HG02610 (cell line): ENCODE measurements at regions not wholly inside any gene's neighbourhood (a gene's known extent, or its start where the extent isn't known, plus 50 kb on each side); places are given as distances from the start of the nearest gene placed in this dataset.

Experiments
- ATAC-seq: cut with Tn5 transposase; IDR thresholded peaks from one replicate; pipeline ENCODE4 v1.9.1; 2021; ENCODE audit warnings: mild to moderate bottlenecking, moderate library complexity; ENCODE audit not compliant: unreplicated experiment

DNA sequence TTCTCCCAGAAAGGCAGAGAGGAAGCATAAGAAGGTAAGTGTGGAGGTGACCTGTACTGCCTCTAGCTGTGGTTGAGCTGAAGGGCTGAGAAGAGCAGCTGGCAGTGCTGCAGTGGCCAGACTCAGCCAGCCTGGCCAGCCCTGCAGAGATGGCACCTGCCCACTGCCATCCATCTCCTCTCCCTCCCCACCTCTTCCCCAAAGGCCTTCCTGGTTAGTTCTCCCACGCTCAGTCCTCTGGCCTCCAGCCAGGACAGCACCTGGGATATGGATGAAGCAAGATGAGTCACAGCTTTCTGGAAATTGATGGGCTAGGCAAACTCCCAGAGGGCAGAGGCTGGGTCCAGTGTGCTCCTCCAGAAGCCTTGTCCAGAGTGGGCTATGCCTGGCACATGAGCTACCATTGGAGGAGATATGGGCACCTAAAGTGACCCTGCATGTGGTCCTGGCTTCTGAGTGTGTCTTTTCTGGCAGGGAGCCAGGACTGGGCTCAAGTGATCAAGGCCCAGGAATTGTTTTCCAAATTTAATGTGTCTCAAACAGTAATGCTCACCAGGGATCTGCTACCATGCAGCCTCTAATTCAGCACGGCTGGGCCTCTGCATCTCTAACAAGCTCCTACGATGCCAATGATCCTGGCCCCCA lies 81.0 kb upstream of the CACUL1 start:
- no peak for ATAC-seq

GRCh38 chr10:118838364-118838763 lies 83.6 kb upstream of the CACUL1 start:
- ATAC-seq, result no peak

GRCh38 chr10:118839348-118839747 lies 84.6 kb upstream of the CACUL1 start:
- ATAC-seq, result no peak

GRCh38 chr10:118840071-118840775 lies 85.5 kb upstream of the CACUL1 start:
- ATAC-seq, result no peak

- no peak for ATAC-seq
Observed at GRCh38 chr10:118840776-118841468, 86.2 kb upstream of the CACUL1 start.

- no peak for ATAC-seq
Observed at GRCh38 chr10:118841881-118842605, 87.3 kb upstream of the CACUL1 start.

DNA sequence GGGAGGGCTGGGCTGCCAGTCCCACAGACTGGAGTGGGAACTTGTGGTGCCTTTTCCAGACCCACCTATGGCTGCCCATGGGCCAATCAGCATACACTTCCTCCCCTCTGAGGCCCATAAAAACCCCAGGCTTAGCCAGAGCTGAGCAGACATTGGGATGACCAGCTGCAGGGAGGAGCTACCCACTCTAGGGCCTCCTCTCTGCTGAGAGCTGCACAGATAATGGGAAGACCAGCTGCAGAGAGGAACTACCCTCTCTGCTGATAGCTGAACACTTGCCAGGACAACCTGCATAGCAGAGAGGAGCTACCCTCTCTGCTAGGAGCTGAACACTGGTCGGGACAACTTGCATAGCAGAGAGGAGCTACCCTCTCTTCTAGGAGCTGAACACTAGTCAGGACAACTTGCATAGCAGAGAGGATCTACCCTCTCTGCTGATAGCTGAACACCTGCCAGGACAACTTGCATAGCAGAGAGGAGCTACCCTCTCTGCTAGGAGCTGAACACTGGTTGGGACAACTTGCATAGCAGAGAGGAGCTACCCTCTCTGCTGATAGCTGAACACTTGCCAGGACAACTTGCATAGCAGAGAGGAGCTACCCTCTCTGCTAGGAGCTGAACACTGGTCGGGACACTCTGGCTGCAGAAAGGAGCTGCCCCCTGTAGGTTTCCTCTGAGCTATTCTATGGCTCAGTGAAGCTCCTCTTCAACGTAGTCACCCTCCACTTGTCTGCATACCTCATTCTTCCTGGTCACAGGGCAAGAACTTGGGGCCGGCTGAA lies 88.3 kb upstream of the CACUL1 start:
- no peak for ATAC-seq

DNA sequence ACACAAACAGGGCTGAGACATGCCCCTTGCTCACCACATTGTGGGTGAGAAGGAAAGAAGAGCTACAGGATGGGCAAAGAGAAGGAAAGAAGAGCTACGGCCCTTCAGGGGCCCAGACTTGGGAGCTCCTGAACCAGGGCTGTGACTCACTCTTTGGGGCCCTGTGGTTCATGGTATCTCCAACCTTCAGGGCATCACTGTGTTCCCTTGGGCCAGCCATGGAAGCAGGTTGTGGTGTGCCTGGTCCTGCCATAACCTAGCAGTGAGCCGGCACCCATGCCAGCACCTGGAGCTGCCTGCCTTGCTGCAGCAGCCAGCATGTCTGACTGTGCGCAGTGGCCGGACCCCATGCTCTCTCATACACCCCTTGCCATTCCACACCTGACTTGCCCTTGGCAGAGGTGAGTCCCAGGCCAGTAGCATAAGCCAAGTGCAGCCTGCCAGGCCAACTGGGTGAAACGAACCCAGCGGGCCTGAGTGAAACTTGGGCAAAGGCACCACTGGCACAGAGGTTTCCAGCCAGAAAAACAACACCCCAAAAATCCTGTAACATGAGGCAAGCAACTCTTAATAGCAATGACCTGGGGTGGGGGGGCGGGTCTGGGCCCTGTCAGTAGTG lies 89.0 kb upstream of the CACUL1 start:
- ATAC-seq, result no peak

DNA sequence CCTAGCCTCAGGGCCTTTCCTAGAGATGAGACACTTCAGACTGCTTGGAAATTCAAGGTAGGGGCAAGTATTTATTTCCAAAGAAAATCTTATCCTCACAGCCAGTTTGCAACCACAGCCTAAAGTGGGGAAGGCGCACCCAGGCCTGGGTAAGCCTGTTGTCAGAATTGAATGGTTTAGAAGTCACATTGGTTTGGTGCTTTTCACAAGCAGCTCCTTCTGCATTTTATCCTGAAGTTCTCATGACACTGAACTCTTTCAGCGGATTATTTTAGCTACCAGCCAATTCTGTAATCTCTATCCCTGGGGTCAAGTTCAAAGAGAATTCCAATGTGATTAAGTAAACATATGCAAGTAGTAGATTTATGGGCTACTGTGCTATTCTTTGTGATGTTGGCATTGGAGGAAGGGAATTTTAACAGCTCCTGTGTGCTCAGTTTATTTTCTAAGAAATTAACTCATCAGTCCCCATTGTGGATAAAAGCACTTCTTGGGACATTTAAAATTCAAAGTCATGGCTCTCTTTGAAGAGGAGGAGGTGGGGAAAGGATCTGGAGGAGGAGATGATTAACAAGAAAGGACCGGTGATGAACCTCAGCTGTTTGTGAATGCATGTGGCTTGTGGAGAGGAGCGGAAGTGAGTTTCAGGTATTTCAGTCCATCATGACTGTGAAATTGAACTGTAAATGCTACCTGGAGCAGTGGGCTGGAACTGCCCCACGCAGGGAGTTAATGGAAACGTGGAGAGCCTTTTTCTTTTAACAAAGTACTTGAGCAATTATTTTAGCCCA lies 90.2 kb upstream of the CACUL1 start:
- ATAC-seq, result no peak

DNA sequence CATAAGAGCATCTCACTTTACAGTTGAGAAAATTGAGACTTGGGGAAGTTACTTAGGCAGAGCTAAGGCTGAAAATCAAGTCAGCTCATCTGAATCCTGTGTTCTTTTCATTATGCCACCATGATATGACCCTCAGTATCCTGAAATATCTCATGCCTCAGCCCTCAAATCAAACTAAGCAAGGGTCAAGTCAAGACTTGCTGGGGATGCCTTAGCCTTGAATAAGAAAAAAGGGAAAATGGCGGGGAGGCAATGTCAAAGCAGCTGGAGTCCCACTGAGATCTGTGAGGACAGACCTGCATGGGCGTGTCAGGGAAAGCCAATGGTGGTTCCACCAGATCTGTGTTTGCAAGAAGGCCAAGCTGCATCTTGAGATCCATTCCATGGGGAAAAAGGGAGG lies 91.0 kb upstream of the CACUL1 start:
- ATAC-seq, result no peak

DNA sequence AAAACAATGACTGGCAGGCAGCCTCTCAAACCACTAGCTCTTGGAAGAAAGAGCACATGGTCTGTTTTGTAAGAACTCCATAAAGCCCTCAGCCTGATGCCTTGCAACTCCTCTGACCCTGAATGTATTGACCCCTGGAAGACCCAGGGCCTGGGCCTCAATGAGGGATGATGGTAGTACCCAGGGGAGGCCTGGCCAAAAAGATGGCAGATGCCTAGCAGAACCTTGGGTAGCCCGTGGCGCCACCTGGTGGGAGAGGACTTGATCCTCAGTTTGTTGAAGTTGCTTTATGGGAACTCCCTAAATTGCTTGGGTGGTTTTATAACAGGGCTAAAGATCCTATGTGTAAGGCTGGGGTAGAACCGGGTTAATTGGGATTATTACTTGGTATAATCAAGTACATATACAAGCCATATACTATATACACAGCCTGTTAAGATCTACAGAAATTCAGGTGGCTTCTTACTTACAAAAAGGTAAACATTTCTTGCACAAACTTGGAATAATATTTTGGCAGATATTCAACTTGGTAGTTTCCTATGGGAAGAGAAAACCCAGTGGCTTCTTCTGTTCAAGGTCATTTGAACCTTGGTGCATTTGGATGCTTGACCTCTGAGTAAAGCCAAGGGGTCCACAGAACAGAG lies 95.8 kb upstream of the CACUL1 start:
- ATAC-seq, result no peak

GRCh38 chr10:118851062-118852035 lies 96.6 kb upstream of the CACUL1 start:
- peak; percentile 53 for ATAC-seq

DNA sequence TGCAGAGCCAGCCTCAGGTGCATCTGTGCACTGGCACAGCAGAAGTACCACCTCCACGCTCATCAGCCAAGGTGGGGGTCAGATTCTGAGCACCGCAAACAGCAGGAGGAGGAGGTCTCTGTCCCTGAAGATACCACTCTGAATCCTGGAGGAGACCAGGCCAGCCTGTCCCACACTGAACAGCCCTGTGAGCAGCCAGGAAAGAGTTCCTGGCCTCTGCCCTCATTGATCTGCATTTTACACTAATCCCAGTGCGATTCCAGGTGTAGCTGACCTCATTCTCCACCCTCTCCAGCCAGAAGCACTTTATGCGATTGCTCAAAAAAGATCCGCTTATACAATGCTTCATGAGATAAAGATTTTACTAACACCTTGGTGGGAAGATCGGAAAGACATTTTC lies 99.1 kb upstream of the CACUL1 start:
- ATAC-seq, result no peak

DNA sequence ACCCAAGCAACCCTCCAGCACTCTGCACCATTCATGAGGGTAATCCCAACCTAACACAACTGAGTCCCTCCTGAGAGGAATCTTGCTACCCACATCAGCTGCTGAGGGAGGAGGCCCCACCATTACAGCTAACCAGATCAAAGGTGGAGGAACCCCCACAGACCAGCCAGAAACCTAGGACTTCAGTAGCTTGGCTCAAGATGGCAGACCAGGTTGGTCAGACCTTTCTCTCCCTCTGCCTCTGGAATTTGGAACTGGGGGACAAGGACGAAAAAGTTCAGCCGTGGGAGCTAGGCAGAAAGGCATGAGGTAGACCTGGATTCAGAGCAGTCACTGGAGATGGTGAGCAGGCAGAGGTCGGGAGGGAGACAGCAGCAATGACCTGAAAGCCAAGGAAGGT lies 101.3 kb upstream of the CACUL1 start:
- no peak for ATAC-seq

DNA sequence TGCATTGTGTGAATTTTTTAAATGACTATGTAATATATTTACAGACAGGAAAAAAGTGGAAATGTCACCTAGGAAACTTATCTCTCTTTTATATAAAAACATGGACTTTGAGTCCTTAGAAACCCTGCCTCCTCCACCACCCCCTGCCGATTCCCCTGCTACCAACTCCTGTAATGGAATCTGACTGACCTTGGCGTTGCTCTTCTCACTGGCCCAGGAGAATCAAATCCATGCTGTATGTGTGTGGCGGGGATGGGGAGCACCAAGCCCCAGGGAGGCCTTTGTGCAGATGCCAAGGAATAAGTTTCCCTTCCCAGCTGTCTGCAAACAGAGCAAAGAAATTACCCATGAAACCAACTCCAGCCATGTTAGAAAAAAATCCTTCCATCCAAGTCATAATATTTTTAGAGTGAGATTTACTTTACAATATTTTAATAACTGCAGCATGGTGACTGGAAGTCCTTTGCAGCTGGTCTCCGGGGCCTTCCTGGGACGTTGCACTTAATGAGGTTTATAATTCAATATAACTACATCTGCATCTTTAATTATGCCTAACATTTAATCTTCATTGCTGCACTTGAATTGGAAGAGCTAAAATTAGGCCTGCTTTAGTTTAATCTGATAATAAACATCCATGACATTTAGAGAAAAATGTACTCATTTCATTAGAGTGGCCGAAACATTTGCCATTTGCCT lies 111.4 kb upstream of the CACUL1 start:
- ATAC-seq, result no peak

DNA sequence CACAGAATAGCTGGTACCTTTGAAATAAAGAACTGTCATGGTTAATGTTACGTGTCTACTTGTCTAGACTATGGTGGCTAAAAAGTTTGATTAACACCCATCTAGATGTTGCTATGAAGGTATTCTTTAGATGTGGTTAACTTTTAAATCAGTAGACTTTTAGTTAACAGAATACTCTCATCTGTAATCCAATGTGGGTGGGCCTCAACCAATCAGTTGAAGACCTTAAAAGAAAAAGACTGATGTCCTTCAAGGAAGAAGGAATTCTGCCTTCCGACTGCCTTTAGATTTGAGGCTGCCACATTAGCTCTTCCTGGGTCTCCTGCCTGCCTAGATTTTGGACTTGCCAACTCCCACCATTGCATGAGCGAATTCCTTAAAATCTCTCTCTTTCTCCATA lies 113.0 kb upstream of the CACUL1 start:
- ATAC-seq, result no peak

DNA sequence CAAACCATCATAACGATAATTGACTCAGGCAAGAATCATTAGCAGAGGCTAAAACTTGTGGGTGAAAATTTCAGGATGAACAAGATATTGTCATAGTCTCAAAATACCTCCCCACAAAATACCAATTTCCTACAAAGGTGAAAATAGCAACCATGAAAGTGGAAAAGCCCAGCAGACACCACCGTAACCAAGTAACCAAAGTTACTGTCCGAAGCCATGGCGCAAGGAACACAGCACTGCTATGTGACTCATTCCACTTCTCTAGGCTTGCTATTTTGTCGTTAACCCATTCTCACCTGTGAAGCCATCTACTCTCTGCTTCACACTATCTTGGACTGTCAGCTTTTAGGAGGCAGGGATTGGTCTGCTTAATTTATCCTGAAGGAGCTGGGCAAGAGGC lies 113.8 kb upstream of the CACUL1 start:
- ATAC-seq, result no peak
